Progenitor cell of endocrine pancreas (in vitro differentiated cells): ENCODE measurements at regions not wholly inside any gene's neighbourhood (a gene's known extent, or its start where the extent isn't known, plus 50 kb on each side); places are given as distances from the start of the nearest gene placed in this dataset.
A peak's percentile ranks its signal among the peaks of the same experiment; 100 is the strongest.

Source experiments
- DNase-seq: peaks from one replicate; pipeline ENCODE4 v3.0.0; 2021; ENCODE audit warnings: low spot score; ENCODE audit not compliant: unreplicated experiment
- H3K27ac Mint-ChIP-seq: 2 replicates; pipeline ENCODE4 v1.8.0; 2021; ENCODE audit warnings: mild to moderate bottlenecking, moderate library complexity, mixed read lengths
- H3K27me3 Mint-ChIP-seq: 2 replicates; pipeline ENCODE4 v1.8.0; 2021; ENCODE audit warnings: mixed read lengths
- H3K36me3 Mint-ChIP-seq: 2 replicates; pipeline ENCODE4 v1.8.0; 2022; ENCODE audit warnings: mixed read lengths; ENCODE audit not compliant: insufficient read depth
- H3K4me1 Mint-ChIP-seq: 2 replicates; pipeline ENCODE4 v1.8.0; 2021; ENCODE audit warnings: low read depth, mixed read lengths
- H3K4me3 Mint-ChIP-seq: 2 replicates; pipeline ENCODE4 v1.8.0; 2021; ENCODE audit warnings: low read depth, mild to moderate bottlenecking, moderate library complexity, mixed read lengths
- H3K9me3 Mint-ChIP-seq: 2 replicates; pipeline ENCODE4 v1.8.0; 2021; ENCODE audit warnings: low read depth, mixed read lengths
- CTCF ChIP-seq: fragments of 200-600 bp; sonication (generic); IDR thresholded peaks from one replicate; pipeline ENCODE4 v1.5.0; 2021; ENCODE audit warnings: antibody characterized with exemption, mild to moderate bottlenecking; ENCODE audit not compliant: unreplicated experiment

GRCh38 chr13:84543962-84544361 is 661.7 kb upstream of the SLITRK1 start:
- H3K27me3 Mint-ChIP-seq = no peaks in the 10 kb centered on the region

GRCh38 chr13:84542348-84542747 is 660.1 kb upstream of the SLITRK1 start:
- no peak overlapping the region for H3K4me3 Mint-ChIP-seq
- no peaks in the 10 kb centered on the region for H3K27me3 Mint-ChIP-seq
- H3K27ac Mint-ChIP-seq = peak overlapping the region; percentile 33
- no peaks in the 10 kb centered on the region for H3K4me1 Mint-ChIP-seq
- peaks cover 9% of the 10 kb centered on the region for H3K9me3 Mint-ChIP-seq
- no peak for TF ChIP-seq CTCF
- H3K36me3 Mint-ChIP-seq = no peaks in the 10 kb centered on the region
- no peak for DNase-seq

More at GRCh38 chr13:84543962-84544361, 661.7 kb upstream of the SLITRK1 start:
- no peak for DNase-seq
- H3K36me3 Mint-ChIP-seq = no peaks in the 10 kb centered on the region
- TF ChIP-seq CTCF = no peak
- H3K4me3 Mint-ChIP-seq = no peak overlapping the region
- no peaks in the 10 kb centered on the region for H3K4me1 Mint-ChIP-seq
- no peak overlapping the region for H3K27ac Mint-ChIP-seq
- H3K9me3 Mint-ChIP-seq = peaks cover 9% of the 10 kb centered on the region

GRCh38 chr13:84536906-84537305 is 654.6 kb upstream of the SLITRK1 start:
- DNase-seq = no peak
- H3K4me1 Mint-ChIP-seq = no peaks in the 10 kb centered on the region
- H3K9me3 Mint-ChIP-seq = peaks cover 1% of the 10 kb centered on the region
- no peak overlapping the region for H3K27ac Mint-ChIP-seq
- no peaks in the 10 kb centered on the region for H3K27me3 Mint-ChIP-seq
- H3K4me3 Mint-ChIP-seq = no peak overlapping the region
- TF ChIP-seq CTCF = no peak
- no peaks in the 10 kb centered on the region for H3K36me3 Mint-ChIP-seq

- no peaks in the 10 kb centered on the region for H3K36me3 Mint-ChIP-seq
- no peaks in the 10 kb centered on the region for H3K9me3 Mint-ChIP-seq
- no peaks in the 10 kb centered on the region for H3K4me1 Mint-ChIP-seq
- DNase-seq = no peak
- no peak overlapping the region for H3K4me3 Mint-ChIP-seq
- no peak overlapping the region for H3K27ac Mint-ChIP-seq
- no peak for TF ChIP-seq CTCF
- H3K27me3 Mint-ChIP-seq = no peaks in the 10 kb centered on the region
These were observed 646.3 kb upstream of the SLITRK1 start for GRCh38 chr13:84528408-84529070.

GRCh38 chr13:84525865-84526264 is 643.6 kb upstream of the SLITRK1 start:
- no peak for TF ChIP-seq CTCF
- Mint-ChIP-seq H3K36me3 (no peaks in the 10 kb centered on the region), H3K27me3 (no peaks in the 10 kb centered on the region), H3K9me3 (no peaks in the 10 kb centered on the region), H3K4me1 (no peaks in the 10 kb centered on the region), H3K4me3 (no peak overlapping the region), H3K27ac (no peak overlapping the region)
- DNase-seq = no peak
